T47D (cell line): ENCODE measurements at regions not wholly inside any gene's neighbourhood (a gene's known extent, or its start where the extent isn't known, plus 50 kb on each side); places are given as distances from the start of the nearest gene placed in this dataset.

Experiments used
- DNase-seq, 2 experiments: peaks; one replicate each; pipeline versions ENCODE4 v3.0.0 to v3.0.0-alpha.2; 2011 to 2012; ENCODE audit warnings: low read depth in 1 of 2, low spot score in 1 of 2
- JUND ChIP-seq: IDR thresholded peaks from 2 replicates; pipeline ENCODE4 v1.6.1; 2012; ENCODE audit warnings: low read depth
- in situ Hi-C: cut with HindIII; loops from 2 replicates; pipeline ENCODE4 v1.10.0; 2016; ENCODE audit warnings: low sequenced_read_pairs, low pct_unique_long_range_greater_than_20kb

- no peak for DNase-seq
- no peak for TF ChIP-seq JUND
- in situ Hi-C loops: no loop called here
These were observed 355.7 kb upstream of the CDH8 start for GRCh38 chr16:62391940-62392339.

GRCh38 chr16:62391134-62391533 lies 354.9 kb upstream of the CDH8 start:
- TF ChIP-seq JUND: no peak
- in situ Hi-C loops: no loop called here
- no peak for DNase-seq

GRCh38 chr16:62390214-62390613 lies 354.0 kb upstream of the CDH8 start:
- TF ChIP-seq JUND: no peak
- in situ Hi-C loops: no loop called here
- DNase-seq: no peak

GRCh38 chr16:62386411-62386810 lies 350.2 kb upstream of the CDH8 start:
- in situ Hi-C loops: no loop called here
- no peak for DNase-seq
- TF ChIP-seq JUND: no peak

- no peak for DNase-seq
- TF ChIP-seq JUND: no peak
- in situ Hi-C loops: no loop called here
These were observed 347.7 kb upstream of the CDH8 start for GRCh38 chr16:62383941-62384340.

GRCh38 chr16:62370445-62370844 lies 334.2 kb upstream of the CDH8 start:
- TF ChIP-seq JUND: no peak
- in situ Hi-C loops: no loop called here
- no peak for DNase-seq

- no peak for TF ChIP-seq JUND
- in situ Hi-C loops: no loop called here
- DNase-seq: peak in 1 of 2 experiments; percentile 1
These were observed 327.3 kb upstream of the CDH8 start for GRCh38 chr16:62363501-62363900.

- no peak for DNase-seq
- no peak for TF ChIP-seq JUND
- in situ Hi-C loops: no loop called here
These were observed 317.1 kb upstream of the CDH8 start for GRCh38 chr16:62353355-62353754.

- no peak for TF ChIP-seq JUND
- in situ Hi-C loops: no loop called here
- DNase-seq: no peak
These were observed 306.0 kb upstream of the CDH8 start for GRCh38 chr16:62342216-62342615.

- no peak for DNase-seq
- in situ Hi-C loops: no loop called here
- TF ChIP-seq JUND: no peak
These were observed 299.1 kb upstream of the CDH8 start for GRCh38 chr16:62335356-62335755.

GRCh38 chr16:62321606-62322005 lies 285.4 kb upstream of the CDH8 start:
- in situ Hi-C loops: no loop called here
- DNase-seq: no peak

GRCh38 chr16:62298600-62298999 lies 262.4 kb upstream of the CDH8 start:
- DNase-seq: no peak
- in situ Hi-C loops: no loop called here
- no peak for TF ChIP-seq JUND

More at GRCh38 chr16:62321606-62322005, 285.4 kb upstream of the CDH8 start:
- TF ChIP-seq JUND: no peak

- DNase-seq: no peak
- in situ Hi-C loops: no loop called here
- TF ChIP-seq JUND: no peak
These were observed 258.2 kb upstream of the CDH8 start for GRCh38 chr16:62294213-62294972.
